ENCODE measurements at regions not wholly inside any gene's neighbourhood (a gene's known extent, or its start where the extent isn't known, plus 50 kb on each side); places are given as distances from the start of the nearest gene placed in this dataset.

- no peaks in the 10 kb centered on the region for H3K4me1 ChIP-seq
- H3K27ac ChIP-seq, result no peak overlapping the region
- intact Hi-C loops (cut with DNase I), result no loop called here
- H3K9me3 ChIP-seq, result no peaks in the 10 kb centered on the region
- DNase-seq (ENCODE audit: extremely low spot score in 2 of 2), result no peak
- H3K27me3 ChIP-seq, result no peaks in the 10 kb centered on the region
- TF ChIP-seq CTCF (IDR thresholded peaks at IDR 0.05) (no peak), POLR2A (IDR thresholded peaks at IDR 0.05) (no peak), POLR2AphosphoS5 (IDR thresholded peaks at IDR 0.05; ENCODE audit: insufficient read depth in 1 of 2, low read depth in 1 of 2) (no peak)
- no peaks in the 10 kb centered on the region for H3K36me3 ChIP-seq
- no peak overlapping the region for H3K4me3 ChIP-seq
Observed at GRCh38 chr9:117485176-117485575, 70.3 kb upstream of the ASTN2 start.

GRCh38 chr9:117480729-117481128, 65.9 kb upstream of the ASTN2 start:
- DNase-seq (ENCODE audit: extremely low spot score in 2 of 2), result no peak
- Histone ChIP-seq H3K27me3 (no peaks in the 10 kb centered on the region), H3K9me3 (no peaks in the 10 kb centered on the region), H3K36me3 (no peaks in the 10 kb centered on the region), H3K27ac (no peak overlapping the region), H3K4me3 (no peak overlapping the region), H3K4me1 (no peaks in the 10 kb centered on the region)
- no peak for TF ChIP-seq CTCF (IDR thresholded peaks at IDR 0.05)
- TF ChIP-seq POLR2A (IDR thresholded peaks at IDR 0.05), result no peak
- no peak for TF ChIP-seq POLR2AphosphoS5 (IDR thresholded peaks at IDR 0.05; ENCODE audit: insufficient read depth in 1 of 2, low read depth in 1 of 2)
- intact Hi-C loops (cut with DNase I), result no loop called here

GRCh38 chr9:117480253-117480652, 65.4 kb upstream of the ASTN2 start:
- no peaks in the 10 kb centered on the region for H3K9me3 ChIP-seq
- H3K27me3 ChIP-seq, result no peaks in the 10 kb centered on the region
- intact Hi-C loops (cut with DNase I), result no loop called here
- no peak overlapping the region for H3K27ac ChIP-seq
- no peak overlapping the region for H3K4me3 ChIP-seq
- no peaks in the 10 kb centered on the region for H3K36me3 ChIP-seq
- TF ChIP-seq POLR2AphosphoS5 (IDR thresholded peaks at IDR 0.05; ENCODE audit: insufficient read depth in 1 of 2, low read depth in 1 of 2) (no peak), POLR2A (IDR thresholded peaks at IDR 0.05) (no peak), CTCF (IDR thresholded peaks at IDR 0.05) (no peak)
- DNase-seq (ENCODE audit: extremely low spot score in 2 of 2), result no peak
- H3K4me1 ChIP-seq, result no peaks in the 10 kb centered on the region

GRCh38 chr9:117473293-117473692, 58.4 kb upstream of the ASTN2 start:
- intact Hi-C loops (cut with DNase I), result no loop called here
- H3K9me3 ChIP-seq, result no peaks in the 10 kb centered on the region
- H3K4me1 ChIP-seq, result no peaks in the 10 kb centered on the region
- no peak for DNase-seq (ENCODE audit: extremely low spot score in 2 of 2)
- H3K36me3 ChIP-seq, result no peaks in the 10 kb centered on the region
- H3K27me3 ChIP-seq, result no peaks in the 10 kb centered on the region
- H3K4me3 ChIP-seq, result no peak overlapping the region
- TF ChIP-seq CTCF (IDR thresholded peaks at IDR 0.05) (no peak), POLR2A (IDR thresholded peaks at IDR 0.05) (no peak), POLR2AphosphoS5 (IDR thresholded peaks at IDR 0.05; ENCODE audit: insufficient read depth in 1 of 2, low read depth in 1 of 2) (no peak)
- H3K27ac ChIP-seq, result no peak overlapping the region

GRCh38 chr9:117470902-117471301, 56.0 kb upstream of the ASTN2 start:
- Histone ChIP-seq H3K9me3 (no peaks in the 10 kb centered on the region), H3K4me3 (no peak overlapping the region), H3K4me1 (no peaks in the 10 kb centered on the region), H3K27ac (no peak overlapping the region), H3K36me3 (no peaks in the 10 kb centered on the region), H3K27me3 (no peaks in the 10 kb centered on the region)
- intact Hi-C loops (cut with DNase I), result no loop called here
- DNase-seq (ENCODE audit: extremely low spot score in 2 of 2), result no peak
- TF ChIP-seq POLR2A (IDR thresholded peaks at IDR 0.05) (no peak), CTCF (IDR thresholded peaks at IDR 0.05) (no peak), POLR2AphosphoS5 (IDR thresholded peaks at IDR 0.05; ENCODE audit: insufficient read depth in 1 of 2, low read depth in 1 of 2) (no peak)
